ENCODE measurements at regions not wholly inside any gene's neighbourhood (a gene's known extent, or its start where the extent isn't known, plus 50 kb on each side); places are given as distances from the start of the nearest gene placed in this dataset.

- POLR2A ChIA-PET = no interaction called here
- Histone ChIP-seq H3K4me3 (ENCODE audit: low read depth, low read length) (no peak overlapping the region), H3K27ac (ENCODE audit: extremely low read depth, low read depth, low read length) (no peak overlapping the region), H3K4me1 (ENCODE audit: control insufficient read depth, insufficient read depth, low read length) (no peaks in the 10 kb centered on the region), H3K36me3 (ENCODE audit: control insufficient read depth in 2 of 2, insufficient read depth in 1 of 2, low read length in 2 of 2) (no peaks in the 10 kb centered on the region), H3K9me3 (ENCODE audit: control insufficient read depth, insufficient read depth, low read depth, low read length) (no peaks in the 10 kb centered on the region)
- TF ChIP-seq SALL2 (tag by site-specific recombination; IDR thresholded peaks at IDR 0.05; ENCODE audit: borderline replicate concordance) (no peak), ZNF24 (tag by site-specific recombination; IDR thresholded peaks at IDR 0.05) (no peak), ZNF112 (tag by site-specific recombination; IDR thresholded peaks at IDR 0.05) (no peak), ZNF423 (tag by site-specific recombination; IDR thresholded peaks at IDR 0.05) (no peak), TCF7L2 (IDR thresholded peaks at IDR 0.05; ENCODE audit: borderline replicate concordance, low read depth, low read length) (no peak), TSHZ1 (tag by site-specific recombination; IDR thresholded peaks at IDR 0.05; ENCODE audit: borderline replicate concordance) (no peak), ELK4 (IDR thresholded peaks at IDR 0.05; ENCODE audit: borderline replicate concordance, low read depth, low read length) (no peak), ZNF248 (tag by site-specific recombination; IDR thresholded peaks at IDR 0.05) (no peak), ZNF416 (tag by site-specific recombination; IDR thresholded peaks at IDR 0.05) (no peak), ZNF426 (tag by site-specific recombination; IDR thresholded peaks at IDR 0.05) (no peak), ZNF560 (tag by site-specific recombination; IDR thresholded peaks at IDR 0.05; ENCODE audit: borderline replicate concordance) (no peak)
- CTCF ChIA-PET = no interaction called here
Measured at GRCh38 chr9:25282946-25283345, 395.3 kb downstream of the TUSC1 start.

GRCh38 chr9:25261445-25261844 is 416.8 kb downstream of the TUSC1 start:
- no peaks in the 10 kb centered on the region for H3K36me3 ChIP-seq (ENCODE audit: control insufficient read depth in 2 of 2, insufficient read depth in 1 of 2, low read length in 2 of 2)
- H3K4me1 ChIP-seq (ENCODE audit: control insufficient read depth, insufficient read depth, low read length) = no peaks in the 10 kb centered on the region
- no peak overlapping the region for H3K27ac ChIP-seq (ENCODE audit: extremely low read depth, low read depth, low read length)
- CTCF ChIA-PET = interaction anchor here (0.6 kb wide), 1 partner anchor 206 kb away, joined by 4 read pairs; no protein-coding TSS in a partner anchor
- no peaks in the 10 kb centered on the region for H3K9me3 ChIP-seq (ENCODE audit: control insufficient read depth, insufficient read depth, low read depth, low read length)
- POLR2A ChIA-PET = no interaction called here
- no peak overlapping the region for H3K4me3 ChIP-seq (ENCODE audit: low read depth, low read length)
- no peak for TF ChIP-seq ZNF2 (tag by site-specific recombination; IDR thresholded peaks at IDR 0.05)
- no peak for TF ChIP-seq GLI2 (tag by site-specific recombination; IDR thresholded peaks at IDR 0.05; ENCODE audit: borderline replicate concordance, low read depth)
- TF ChIP-seq ZNF518A (tag by site-specific recombination; conservative IDR thresholded peaks at IDR 0.05; ENCODE audit: low read depth) = no peak
- TF ChIP-seq ZNF335 (tag by site-specific recombination; conservative IDR thresholded peaks at IDR 0.05) = no peak
- TF ChIP-seq ZNF48 (tag by site-specific recombination; IDR thresholded peaks at IDR 0.05) = no peak
- no peak for TF ChIP-seq ZBTB17 (tag by site-specific recombination; IDR thresholded peaks at IDR 0.05)
- no peak for TF ChIP-seq INSM2 (tag by site-specific recombination; IDR thresholded peaks at IDR 0.05)
- TF ChIP-seq ZNF433 (tag by site-specific recombination; IDR thresholded peaks at IDR 0.05; ENCODE audit: low read depth) = no peak

All from HEK293 (cell line).